ENCODE measurements at regions not wholly inside any gene's neighbourhood (a gene's known extent, or its start where the extent isn't known, plus 50 kb on each side); places are given as distances from the start of the nearest gene placed in this dataset.

- Histone ChIP-seq H3K4me1 (ENCODE audit: insufficient read depth) (no peaks in the 10 kb centered on the region), H3K9me3 (no peaks in the 10 kb centered on the region), H3K27me3 (no peaks in the 10 kb centered on the region), H3K4me3 (no peak overlapping the region), H3K36me3 (no peaks in the 10 kb centered on the region), H3K27ac (no peak overlapping the region)
- DNase-seq, result no peak
- TF ChIP-seq CTCF (IDR thresholded peaks at IDR 0.05) (no peak), POLR2A (IDR thresholded peaks at IDR 0.05) (no peak), EP300 (IDR thresholded peaks at IDR 0.05) (no peak)
- intact Hi-C loops (cut with DNase I), result no loop called here
Observed at GRCh38 chr3:168362156-168362555, 266.4 kb upstream of the GOLIM4 start.

- H3K36me3 ChIP-seq, result no peaks in the 10 kb centered on the region
- H3K4me3 ChIP-seq, result no peak overlapping the region
- TF ChIP-seq CTCF (IDR thresholded peaks at IDR 0.05), result no peak
- TF ChIP-seq EP300 (IDR thresholded peaks at IDR 0.05), result no peak
- no peak for TF ChIP-seq POLR2A (IDR thresholded peaks at IDR 0.05)
- H3K27me3 ChIP-seq, result no peaks in the 10 kb centered on the region
- H3K9me3 ChIP-seq, result no peaks in the 10 kb centered on the region
- H3K4me1 ChIP-seq (ENCODE audit: insufficient read depth), result no peaks in the 10 kb centered on the region
- no peak for DNase-seq
- no peak overlapping the region for H3K27ac ChIP-seq
- 82 to 91% (median 87%) methylated on average over 3 of the region's 3 CpGs for WGBS, 3 donors
- intact Hi-C loops (cut with DNase I), result no loop called here
Observed at GRCh38 chr3:168360993-168361392, 265.3 kb upstream of the GOLIM4 start.

GRCh38 chr3:168342946-168343850, 247.5 kb upstream of the GOLIM4 start:
- Histone ChIP-seq H3K4me1 (ENCODE audit: insufficient read depth) (no peaks in the 10 kb centered on the region), H3K4me3 (no peak overlapping the region), H3K27ac (no peak overlapping the region), H3K36me3 (no peaks in the 10 kb centered on the region), H3K27me3 (no peaks in the 10 kb centered on the region), H3K9me3 (no peaks in the 10 kb centered on the region)
- TF ChIP-seq CTCF (IDR thresholded peaks at IDR 0.05), result no peak
- no peak for TF ChIP-seq EP300 (IDR thresholded peaks at IDR 0.05)
- TF ChIP-seq POLR2A (IDR thresholded peaks at IDR 0.05), result no peak
- DNase-seq, result no peak
- intact Hi-C loops (cut with DNase I), result no loop called here
- WGBS, 3 donors, result 45 to 57% (median 52%) methylated on average over 9 of the region's 9 CpGs

GRCh38 chr3:168341956-168342936, 246.5 kb upstream of the GOLIM4 start:
- H3K27me3 ChIP-seq, result no peaks in the 10 kb centered on the region
- no peak overlapping the region for H3K27ac ChIP-seq
- H3K4me3 ChIP-seq, result no peak overlapping the region
- TF ChIP-seq POLR2A (IDR thresholded peaks at IDR 0.05) (no peak), CTCF (IDR thresholded peaks at IDR 0.05) (no peak), EP300 (IDR thresholded peaks at IDR 0.05) (no peak)
- WGBS, 3 donors, result 31 to 44% (median 31%) methylated on average over 2 of the region's 2 CpGs
- DNase-seq, result no peak
- intact Hi-C loops (cut with DNase I), result no loop called here
- H3K36me3 ChIP-seq, result no peaks in the 10 kb centered on the region
- no peaks in the 10 kb centered on the region for H3K4me1 ChIP-seq (ENCODE audit: insufficient read depth)
- H3K9me3 ChIP-seq, result no peaks in the 10 kb centered on the region

Data from ovary (tissue), 7 donors.